ENCODE measurements at regions not wholly inside any gene's neighbourhood (a gene's known extent, or its start where the extent isn't known, plus 50 kb on each side); places are given as distances from the start of the nearest gene placed in this dataset.

DNA sequence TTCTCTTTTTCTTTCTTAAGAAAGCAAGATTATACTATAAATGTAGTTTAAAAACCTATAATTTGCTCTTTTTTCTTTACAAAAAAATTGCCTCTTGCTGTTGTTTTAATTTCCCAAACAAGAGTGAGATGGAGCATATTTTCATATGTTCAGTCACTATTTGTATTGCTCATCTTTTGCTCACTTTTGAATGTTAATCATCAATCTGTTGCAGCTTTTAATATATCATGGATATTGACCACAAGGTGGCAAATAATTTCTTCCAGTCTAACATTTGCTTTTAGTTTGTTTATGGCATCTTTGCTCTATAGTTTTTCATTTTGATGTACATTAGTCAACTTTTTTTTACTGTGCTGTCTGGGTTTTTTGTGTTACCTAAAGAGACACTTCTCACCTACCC, 112.6 kb upstream of the THRB start (continued):
- TF ChIP-seq, protein P1, sequence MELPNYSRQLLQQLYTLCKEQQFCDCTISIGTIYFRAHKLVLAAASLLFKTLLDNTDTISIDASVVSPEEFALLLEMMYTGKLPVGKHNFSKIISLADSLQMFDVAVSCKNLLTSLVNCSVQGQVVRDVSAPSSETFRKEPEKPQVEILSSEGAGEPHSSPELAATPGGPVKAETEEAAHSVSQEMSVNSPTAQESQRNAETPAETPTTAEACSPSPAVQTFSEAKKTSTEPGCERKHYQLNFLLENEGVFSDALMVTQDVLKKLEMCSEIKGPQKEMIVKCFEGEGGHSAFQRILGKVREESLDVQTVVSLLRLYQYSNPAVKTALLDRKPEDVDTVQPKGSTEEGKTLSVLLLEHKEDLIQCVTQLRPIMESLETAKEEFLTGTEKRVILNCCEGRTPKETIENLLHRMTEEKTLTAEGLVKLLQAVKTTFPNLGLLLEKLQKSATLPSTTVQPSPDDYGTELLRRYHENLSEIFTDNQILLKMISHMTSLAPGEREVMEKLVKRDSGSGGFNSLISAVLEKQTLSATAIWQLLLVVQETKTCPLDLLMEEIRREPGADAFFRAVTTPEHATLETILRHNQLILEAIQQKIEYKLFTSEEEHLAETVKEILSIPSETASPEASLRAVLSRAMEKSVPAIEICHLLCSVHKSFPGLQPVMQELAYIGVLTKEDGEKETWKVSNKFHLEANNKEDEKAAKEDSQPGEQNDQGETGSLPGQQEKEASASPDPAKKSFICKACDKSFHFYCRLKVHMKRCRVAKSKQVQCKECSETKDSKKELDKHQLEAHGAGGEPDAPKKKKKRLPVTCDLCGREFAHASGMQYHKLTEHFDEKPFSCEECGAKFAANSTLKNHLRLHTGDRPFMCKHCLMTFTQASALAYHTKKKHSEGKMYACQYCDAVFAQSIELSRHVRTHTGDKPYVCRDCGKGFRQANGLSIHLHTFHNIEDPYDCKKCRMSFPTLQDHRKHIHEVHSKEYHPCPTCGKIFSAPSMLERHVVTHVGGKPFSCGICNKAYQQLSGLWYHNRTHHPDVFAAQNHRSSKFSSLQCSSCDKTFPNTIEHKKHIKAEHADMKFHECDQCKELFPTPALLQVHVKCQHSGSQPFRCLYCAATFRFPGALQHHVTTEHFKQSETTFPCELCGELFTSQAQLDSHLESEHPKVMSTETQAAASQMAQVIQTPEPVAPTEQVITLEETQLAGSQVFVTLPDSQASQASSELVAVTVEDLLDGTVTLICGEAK (IDR thresholded peaks at IDR 0.05; ENCODE audit: borderline replicate concordance) = no peak
- TF ChIP-seq NR2F1 (conservative IDR thresholded peaks at IDR 0.05) = no peak
- no peak for TF ChIP-seq WRNIP1 (IDR thresholded peaks at IDR 0.05; ENCODE audit: borderline replicate concordance, low read depth, low read length)
- TF ChIP-seq SUZ12 (IDR thresholded peaks at IDR 0.05; ENCODE audit: unreplicated experiment) = no peak
- TF ChIP-seq, protein P2, sequence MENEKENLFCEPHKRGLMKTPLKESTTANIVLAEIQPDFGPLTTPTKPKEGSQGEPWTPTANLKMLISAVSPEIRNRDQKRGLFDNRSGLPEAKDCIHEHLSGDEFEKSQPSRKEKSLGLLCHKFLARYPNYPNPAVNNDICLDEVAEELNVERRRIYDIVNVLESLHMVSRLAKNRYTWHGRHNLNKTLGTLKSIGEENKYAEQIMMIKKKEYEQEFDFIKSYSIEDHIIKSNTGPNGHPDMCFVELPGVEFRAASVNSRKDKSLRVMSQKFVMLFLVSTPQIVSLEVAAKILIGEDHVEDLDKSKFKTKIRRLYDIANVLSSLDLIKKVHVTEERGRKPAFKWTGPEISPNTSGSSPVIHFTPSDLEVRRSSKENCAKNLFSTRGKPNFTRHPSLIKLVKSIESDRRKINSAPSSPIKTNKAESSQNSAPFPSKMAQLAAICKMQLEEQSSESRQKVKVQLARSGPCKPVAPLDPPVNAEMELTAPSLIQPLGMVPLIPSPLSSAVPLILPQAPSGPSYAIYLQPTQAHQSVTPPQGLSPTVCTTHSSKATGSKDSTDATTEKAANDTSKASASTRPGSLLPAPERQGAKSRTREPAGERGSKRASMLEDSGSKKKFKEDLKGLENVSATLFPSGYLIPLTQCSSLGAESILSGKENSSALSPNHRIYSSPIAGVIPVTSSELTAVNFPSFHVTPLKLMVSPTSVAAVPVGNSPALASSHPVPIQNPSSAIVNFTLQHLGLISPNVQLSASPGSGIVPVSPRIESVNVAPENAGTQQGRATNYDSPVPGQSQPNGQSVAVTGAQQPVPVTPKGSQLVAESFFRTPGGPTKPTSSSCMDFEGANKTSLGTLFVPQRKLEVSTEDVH (IDR thresholded peaks at IDR 0.05; ENCODE audit: low read depth, partially characterized antibody) = no peak

Measured in GM12878 (cell line).